ENCODE measurements at regions not wholly inside any gene's neighbourhood (a gene's known extent, or its start where the extent isn't known, plus 50 kb on each side); places are given as distances from the start of the nearest gene placed in this dataset.

- DNase-seq (ENCODE audit: low read depth, low spot score) = no peak
These were observed 594.6 kb downstream of the EFNB2 start for GRCh38 chr13:105940882-105941281.

- DNase-seq (ENCODE audit: low read depth, low spot score) = no peak
These were observed 598.0 kb downstream of the EFNB2 start for GRCh38 chr13:105937451-105937850.

DNA sequence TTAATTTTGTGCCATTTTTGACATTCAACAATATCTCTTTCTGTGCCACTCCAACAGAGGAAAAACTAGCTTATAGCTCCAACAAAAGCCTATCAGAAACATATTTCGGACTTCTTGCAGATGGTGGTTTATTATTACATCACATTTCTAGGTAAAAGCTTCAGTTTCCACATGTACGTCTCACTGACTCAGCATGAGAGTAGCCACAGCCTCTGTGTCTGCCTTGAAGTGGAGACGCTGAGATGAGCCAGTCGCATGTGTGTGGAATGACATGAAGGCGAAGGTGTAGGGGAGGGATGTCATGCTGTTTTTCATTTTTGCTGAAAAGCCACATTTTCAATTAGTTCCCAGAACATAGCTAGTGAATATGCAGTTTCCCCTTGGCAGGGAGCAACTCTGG lies 598.6 kb downstream of the EFNB2 start:
- no peak for DNase-seq (ENCODE audit: low read depth, low spot score)

DNA sequence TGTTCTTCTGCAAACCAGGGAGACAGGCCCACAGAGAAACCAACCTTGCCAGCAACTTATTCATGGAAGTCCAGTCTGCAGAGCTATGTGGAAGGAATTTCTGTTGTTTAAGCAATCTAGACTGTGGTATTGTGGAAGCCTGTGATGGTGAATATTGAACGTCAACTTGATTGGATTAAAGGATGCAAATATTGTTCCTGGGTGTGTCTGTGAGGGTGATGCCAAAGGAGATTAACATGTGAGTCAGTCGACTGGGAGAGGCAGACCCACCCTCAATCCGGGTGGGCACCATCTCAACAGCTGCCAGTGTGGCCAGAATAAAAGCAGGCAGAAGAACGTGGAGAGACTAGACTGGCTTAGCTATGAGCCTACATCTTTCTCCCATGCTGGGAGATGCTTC lies 606.0 kb downstream of the EFNB2 start:
- DNase-seq (ENCODE audit: low read depth, low spot score) = peak; percentile 74

- DNase-seq (ENCODE audit: low read depth, low spot score) = peak; percentile 37
These were observed 606.6 kb downstream of the EFNB2 start for GRCh38 chr13:105928901-105929300.

GRCh38 chr13:105928048-105928447 lies 607.4 kb downstream of the EFNB2 start:
- no peak for DNase-seq (ENCODE audit: low read depth, low spot score)

DNA sequence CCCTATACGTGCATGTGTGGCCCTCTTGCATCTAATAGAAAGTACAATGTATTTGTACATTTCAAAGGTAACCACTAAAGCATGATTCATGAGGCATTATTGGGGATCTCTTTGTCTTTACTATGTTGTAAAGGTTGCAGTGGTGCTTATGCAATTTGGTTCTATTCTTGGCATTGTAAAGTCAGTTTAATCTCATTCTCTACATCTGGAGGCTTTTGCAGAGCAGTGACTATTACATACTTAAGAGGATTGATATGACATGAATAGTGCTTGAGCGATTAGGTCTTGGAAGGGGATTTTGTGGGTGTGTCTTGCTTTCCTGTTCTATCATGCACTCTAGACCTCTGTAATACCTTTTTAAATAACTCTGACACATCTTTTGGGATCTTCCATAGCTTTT lies 610.0 kb downstream of the EFNB2 start:
- no peak for DNase-seq (ENCODE audit: low read depth, low spot score)

DNA sequence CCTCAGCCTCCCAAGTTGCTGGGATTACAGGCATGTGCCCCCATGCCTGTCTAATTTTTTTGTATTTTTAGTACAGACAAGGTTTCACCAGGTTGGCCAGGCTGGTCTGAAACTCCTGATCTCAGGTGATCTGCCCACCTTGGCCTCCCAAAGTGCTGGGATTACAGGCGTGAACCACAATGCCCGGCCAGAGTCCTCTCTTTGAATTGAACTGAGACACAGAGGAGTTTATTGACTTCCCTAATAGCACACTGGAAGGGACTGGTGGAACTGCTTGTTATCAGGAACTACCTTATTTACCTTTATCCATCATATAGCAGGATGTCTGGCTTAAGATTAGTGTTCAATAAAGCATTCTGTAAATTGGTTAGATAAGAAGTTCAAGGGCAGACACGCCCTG lies 613.8 kb downstream of the EFNB2 start:
- DNase-seq (ENCODE audit: low read depth, low spot score) = no peak

DNA sequence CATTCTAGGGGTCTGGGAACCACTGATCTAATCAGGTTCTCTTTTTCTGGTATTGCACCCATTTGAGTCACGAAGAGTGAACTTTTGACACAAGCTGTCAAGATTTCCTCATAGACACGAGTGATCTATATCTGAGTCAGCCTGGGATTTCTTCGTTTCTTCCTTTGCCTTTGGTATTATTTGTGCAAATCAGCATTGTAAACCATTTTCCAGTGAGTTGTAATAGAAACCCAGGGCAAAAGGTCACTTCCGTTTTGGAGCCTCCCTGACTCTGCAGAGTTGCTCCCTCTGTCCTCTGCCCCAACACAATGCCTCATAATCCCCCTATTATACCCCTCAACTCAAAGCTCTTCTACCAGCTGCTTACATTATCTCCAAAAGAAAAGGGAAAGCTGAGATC lies 615.1 kb downstream of the EFNB2 start:
- DNase-seq (ENCODE audit: low read depth, low spot score) = no peak

DNA sequence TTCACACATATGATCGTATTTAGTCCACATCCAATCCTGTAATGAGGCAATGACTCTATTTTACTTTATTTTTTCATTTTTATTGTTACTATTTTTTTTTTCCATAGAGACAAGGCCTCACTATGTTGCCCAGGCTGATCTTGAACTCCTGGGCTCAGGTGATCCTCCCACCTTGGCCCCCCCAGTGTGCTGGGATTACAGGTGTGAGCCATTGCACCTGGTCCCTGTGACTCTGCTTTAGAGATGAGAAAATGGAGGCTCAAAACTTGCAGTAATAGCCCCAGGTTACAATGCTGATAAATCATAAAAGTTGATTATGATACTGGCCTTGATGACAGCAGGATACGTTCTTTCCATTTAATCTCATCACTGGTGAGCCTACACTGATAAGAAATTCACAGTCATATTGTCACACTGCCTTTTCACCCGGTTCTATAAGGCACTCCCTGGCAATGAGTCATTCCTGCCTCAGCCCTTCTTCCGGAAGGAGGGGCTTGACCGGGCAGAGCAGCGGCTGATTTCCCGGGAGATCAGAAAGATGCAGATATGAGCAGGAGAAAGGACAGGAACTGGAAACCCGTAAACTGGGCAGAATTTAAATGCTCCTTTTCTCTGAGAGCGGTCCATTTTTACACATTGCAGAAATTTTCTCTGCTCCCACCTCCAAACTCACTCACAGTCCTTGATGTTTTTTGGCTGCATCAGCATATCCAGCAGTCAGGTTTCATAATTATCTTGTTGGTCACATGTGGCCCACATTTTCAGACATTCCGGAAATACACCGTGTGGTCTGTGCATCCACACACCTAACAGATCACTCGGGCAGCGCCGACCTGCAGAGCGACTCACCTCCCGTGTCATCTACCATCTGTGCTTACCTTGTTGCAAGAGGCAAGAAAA lies 616.4 kb downstream of the EFNB2 start:
- peak; percentile 73 for DNase-seq (ENCODE audit: low read depth, low spot score)

- DNase-seq (ENCODE audit: low read depth, low spot score) = no peak
These were observed 620.2 kb downstream of the EFNB2 start for GRCh38 chr13:105915146-105915850.

GRCh38 chr13:105914291-105915036 lies 621.0 kb downstream of the EFNB2 start:
- no peak for DNase-seq (ENCODE audit: low read depth, low spot score)

- DNase-seq (ENCODE audit: low read depth, low spot score) = no peak
These were observed 626.9 kb downstream of the EFNB2 start for GRCh38 chr13:105908586-105908985.

- no peak for DNase-seq (ENCODE audit: low read depth, low spot score)
These were observed 628.0 kb downstream of the EFNB2 start for GRCh38 chr13:105907319-105908019.

- DNase-seq (ENCODE audit: low read depth, low spot score) = no peak
These were observed 628.7 kb downstream of the EFNB2 start for GRCh38 chr13:105906746-105907145.

GRCh38 chr13:105904034-105904742 lies 631.3 kb downstream of the EFNB2 start:
- DNase-seq (ENCODE audit: low read depth, low spot score) = no peak

- DNase-seq (ENCODE audit: low read depth, low spot score) = no peak
These were observed 633.1 kb downstream of the EFNB2 start for GRCh38 chr13:105902396-105902795.

- DNase-seq (ENCODE audit: low read depth, low spot score) = no peak
These were observed 637.9 kb downstream of the EFNB2 start for GRCh38 chr13:105897575-105897974.

- DNase-seq (ENCODE audit: low read depth, low spot score) = no peak
These were observed 640.8 kb downstream of the EFNB2 start for GRCh38 chr13:105894697-105895096.

- DNase-seq (ENCODE audit: low read depth, low spot score) = no peak
These were observed 645.0 kb downstream of the EFNB2 start for GRCh38 chr13:105890509-105890908.

DNA sequence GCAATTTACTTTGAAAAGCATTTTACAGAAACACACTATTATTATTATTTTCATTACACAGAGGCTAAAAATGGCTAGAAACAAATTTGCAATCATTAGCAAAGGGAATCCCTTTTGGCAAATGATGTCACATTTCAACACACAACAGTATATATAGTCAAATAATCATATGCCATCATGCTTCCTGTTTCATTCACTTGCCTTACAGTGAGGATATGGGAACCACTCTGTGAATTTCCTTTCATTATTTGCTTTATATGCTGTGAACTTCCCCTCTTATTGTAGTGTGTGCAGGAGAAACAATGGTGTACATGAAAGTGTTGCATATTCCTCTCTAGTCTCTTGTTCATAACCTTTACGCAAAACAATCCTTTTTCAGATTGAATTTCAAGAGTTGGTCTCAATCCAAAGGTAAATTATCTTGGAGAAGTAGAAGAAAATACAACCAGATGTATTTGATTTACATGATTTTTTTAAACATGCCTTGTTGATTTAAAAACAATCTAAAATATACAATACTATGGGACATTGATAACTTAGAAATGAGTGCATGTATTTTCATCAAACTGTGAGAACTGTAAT lies 657.3 kb downstream of the EFNB2 start:
- DNase-seq (ENCODE audit: low read depth, low spot score) = no peak
